K562 (cell line): ENCODE measurements at regions not wholly inside any gene's neighbourhood (a gene's known extent, or its start where the extent isn't known, plus 50 kb on each side); places are given as distances from the start of the nearest gene placed in this dataset.

Experiments
- ATAC-seq: fragments of 200-7000 bp; cut with Tn5 transposase; 3 replicates; pipeline ENCODE4 v1.9.1; 2020; ENCODE audit warnings: moderate library complexity
- BruUV-seq: library from RNA; stranded (reverse); fragments of 400-500 nt; replicated peaks from 2 replicates; lab custom pipeline; 2021; lab: Mats Ljungman, UMichigan
- CTCF ChIA-PET: fragments of 300-600 bp; formaldehyde crosslinking; extraction: SDS; loops from one replicate; lab custom pipeline; 2021; ENCODE audit warnings: low intra/inter-chr PET ratio; lab: Yijun Ruan, JAX
- POLR2A ChIA-PET: fragments of 300-600, 350-650 bp; sonication (Branson Sonifier 250); formaldehyde crosslinking; extraction: SDS; loops from one replicate; lab custom pipeline; 2021; ENCODE audit warnings: antibody characterized with exemption, inconsistent platforms; lab: Yijun Ruan, JAX
- DNase-seq, 4 experiments: peaks; one replicate each; pipeline versions ENCODE4 v3.0.0 to v3.0.0-alpha.2; 2011 to 2018; ENCODE audit warnings: low spot score in 3 of 4, mixed read lengths in 3 of 4; ENCODE audit errors: extremely low read depth in 1 of 4
- FAIRE-seq: peaks from 2 replicates; lab custom pipeline; 2011; peaks lifted over from hg19 to GRCh38; lab: Jason Lieb, UNC
- H2AFZ ChIP-seq: 2 replicates; pipeline ENCODE4 v1.6.0; 2011; ENCODE audit warnings: low read depth, low read length, control low read depth, inconsistent platforms
- H3K27ac ChIP-seq: fragments of 200-600 bp; 3 replicates; pipeline ENCODE4 v1.8.0; 2011; ENCODE audit warnings: low read depth, mild to moderate bottlenecking, control low read depth, inconsistent platforms, low read length, moderate library complexity, mixed read lengths; ENCODE audit errors: extremely low read depth
- H3K27me3 ChIP-seq, 2 experiments: fragments of 300-600 bp in 1 of 2; 2 replicates in 1 of 2; 3 replicates in 1 of 2; pipeline versions ENCODE4 v1.6.0 to v1.8.0; 2011; ENCODE audit warnings: inconsistent platforms in 2 of 2, low read length in 2 of 2, mild to moderate bottlenecking in 1 of 2, mixed read lengths in 1 of 2, moderate library complexity in 1 of 2; ENCODE audit not compliant: control insufficient read depth in 2 of 2, insufficient read depth in 2 of 2
- H3K36me3 ChIP-seq: fragments of 300-600 bp; 3 replicates; pipeline ENCODE4 v1.8.0; 2011; ENCODE audit warnings: mild to moderate bottlenecking, low read length, inconsistent platforms; ENCODE audit not compliant: control insufficient read depth, insufficient read depth
- H3K4me1 ChIP-seq, 2 experiments: fragments of 200-600 bp in 1 of 2; replicated peaks in 1 of 2; 2 replicates in 1 of 2; 3 replicates in 1 of 2; pipeline versions ENCODE4 v1.5.1 to v1.8.0; 2011; ENCODE audit warnings: inconsistent platforms in 2 of 2, low read length in 2 of 2, mild to moderate bottlenecking in 1 of 2, mixed read lengths in 1 of 2, moderate library complexity in 1 of 2; ENCODE audit not compliant: control insufficient read depth in 2 of 2, insufficient read depth in 2 of 2
- H3K4me2 ChIP-seq: 2 replicates; pipeline ENCODE4 v1.6.1; 2011; ENCODE audit warnings: low read length, control low read depth, inconsistent platforms, mixed read lengths; ENCODE audit not compliant: insufficient read depth
- H3K4me3 ChIP-seq: fragments of 200-600 bp; sonication (generic), shearing (Covaris generic); 2 replicates; pipeline ENCODE4 v1.5.1; 2016; ENCODE audit warnings: control low read depth, inconsistent platforms
- H3K79me2 ChIP-seq: fragments of 200-600 bp; 3 replicates; pipeline ENCODE4 v1.8.0; 2011; ENCODE audit warnings: low read length, inconsistent platforms; ENCODE audit not compliant: control insufficient read depth, insufficient read depth
- H3K9ac ChIP-seq, 2 experiments: 2 replicates each; pipeline versions ENCODE4 v1.6.0 to v1.6.1; 2011; ENCODE audit warnings: low read depth in 2 of 2, low read length in 2 of 2, control low read depth in 1 of 2, inconsistent platforms in 1 of 2, mild to moderate bottlenecking in 1 of 2, mixed read lengths in 1 of 2; ENCODE audit not compliant: insufficient read depth in 1 of 2
- H3K9me1 ChIP-seq: one replicate; pipeline ENCODE4 v1.6.0; 2011; ENCODE audit warnings: inconsistent platforms, mild to moderate bottlenecking, low read length, moderate library complexity; ENCODE audit not compliant: control insufficient read depth, insufficient read depth
- H3K9me3 ChIP-seq: replicated peaks from 2 replicates; pipeline ENCODE4 v1.5.1; 2011; ENCODE audit warnings: low read depth, low read length, inconsistent platforms; ENCODE audit not compliant: control insufficient read depth, insufficient read depth
- H4K20me1 ChIP-seq: replicated peaks from 2 replicates; pipeline ENCODE4 v1.6.1; 2011; ENCODE audit warnings: low read length, inconsistent platforms, mixed read lengths; ENCODE audit not compliant: control insufficient read depth, insufficient read depth
- CREB1 ChIP-seq, 2 experiments: sonication (generic) in 1 of 2; formaldehyde crosslinking in 1 of 2; IDR thresholded peaks; 2 replicates each; pipeline versions ENCODE4 v1.6.1 to v1.8.0; 2012 to 2022; ENCODE audit warnings: inconsistent platforms in 1 of 2, mild to moderate bottlenecking in 1 of 2, missing genetic modification reagents in 1 of 2, moderate library complexity in 1 of 2
- DDX20 ChIP-seq: fragments of 450-650 bp; IDR thresholded peaks from 2 replicates; pipeline ENCODE4 v1.6.1; 2016; ENCODE audit warnings: missing genetic modification characterization, low read depth, mild to moderate bottlenecking, missing compliant biosample characterization, moderate library complexity
- NR2F6 ChIP-seq: fragments of 450-650 bp; formaldehyde crosslinking; IDR thresholded peaks from 2 replicates; pipeline ENCODE4 v1.4.0; 2020; ENCODE audit warnings: mild to moderate bottlenecking
- RBM25 ChIP-seq: fragments of 200-400 bp; formaldehyde crosslinking; IDR thresholded peaks from 2 replicates; pipeline ENCODE4 v1.6.1; 2018; ENCODE audit warnings: low read length, low read depth, moderate library complexity; ENCODE audit not compliant: severe bottlenecking
- ZNF76 ChIP-seq: fragments of 250-450 bp; sonication (Bioruptor Pico); IDR thresholded peaks from 2 replicates; pipeline ENCODE4 v1.4.0; 2020; ENCODE audit warnings: mild to moderate bottlenecking, moderate library complexity, borderline replicate concordance
- WGBS: fragments of 100-300 bp; shearing (Covaris generic); methylation state at CpG from one replicate; pipeline ENCODE4 v1.1.6; 2016; ENCODE audit warnings: low coverage, mixed read lengths; ENCODE audit not compliant: insufficient coverage; ENCODE audit errors: missing lambda C conversion rate; 5-methylcytosine and 5-hydroxymethylcytosine counted together
- in situ Hi-C: fragments of 300-500 bp; cut with MboI; formaldehyde crosslinking; loops from 4 replicates; pipeline ENCODE4 v1.15.0; 2018; ENCODE audit warnings: inconsistent platforms, mixed read lengths
- intact Hi-C: fragments of 100-400 bp; cut with micrococcal nuclease; formaldehyde crosslinking; loops from 2 replicates; pipeline ENCODE4 v1.14.2; 2022
- TF ChIP-seq, protein P1 (sequence below): fragments of 450-650 bp; IDR thresholded peaks from 2 replicates; pipeline ENCODE4 v1.6.1; 2016; ENCODE audit warnings: missing biosample characterization, missing genetic modification characterization
- TF ChIP-seq, protein P2 (sequence below): fragments of 450-650 bp; IDR thresholded peaks from 2 replicates; pipeline ENCODE4 v1.6.1; 2017; ENCODE audit warnings: antibody characterized with exemption, mild to moderate bottlenecking

DNA sequence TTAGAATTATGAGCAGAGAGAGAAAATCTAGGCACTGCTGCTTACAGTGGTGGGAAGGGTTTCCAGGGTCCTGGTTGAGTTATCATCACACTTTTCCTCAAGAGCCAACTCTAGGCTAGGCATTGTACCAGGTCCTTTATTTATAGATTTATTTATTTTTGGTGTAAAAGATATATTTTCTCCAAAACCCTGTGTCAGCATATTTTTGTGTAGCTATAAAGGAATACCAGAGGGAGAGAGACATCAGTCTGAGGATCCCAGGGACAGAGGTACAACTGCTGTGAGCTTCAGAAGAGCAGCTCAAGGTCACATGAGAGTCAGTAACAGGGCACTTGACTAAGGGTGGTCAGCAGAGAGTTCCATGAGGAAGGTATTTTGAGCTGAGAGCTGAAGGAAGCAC is 159.7 kb downstream of the SLC35B3 start (continued):
- TF ChIP-seq, protein P1, sequence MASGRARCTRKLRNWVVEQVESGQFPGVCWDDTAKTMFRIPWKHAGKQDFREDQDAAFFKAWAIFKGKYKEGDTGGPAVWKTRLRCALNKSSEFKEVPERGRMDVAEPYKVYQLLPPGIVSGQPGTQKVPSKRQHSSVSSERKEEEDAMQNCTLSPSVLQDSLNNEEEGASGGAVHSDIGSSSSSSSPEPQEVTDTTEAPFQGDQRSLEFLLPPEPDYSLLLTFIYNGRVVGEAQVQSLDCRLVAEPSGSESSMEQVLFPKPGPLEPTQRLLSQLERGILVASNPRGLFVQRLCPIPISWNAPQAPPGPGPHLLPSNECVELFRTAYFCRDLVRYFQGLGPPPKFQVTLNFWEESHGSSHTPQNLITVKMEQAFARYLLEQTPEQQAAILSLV (tag) = no peak
- TF ChIP-seq RBM25 = no peak
- TF ChIP-seq, all 486 proteins: peak for 5

DNA sequence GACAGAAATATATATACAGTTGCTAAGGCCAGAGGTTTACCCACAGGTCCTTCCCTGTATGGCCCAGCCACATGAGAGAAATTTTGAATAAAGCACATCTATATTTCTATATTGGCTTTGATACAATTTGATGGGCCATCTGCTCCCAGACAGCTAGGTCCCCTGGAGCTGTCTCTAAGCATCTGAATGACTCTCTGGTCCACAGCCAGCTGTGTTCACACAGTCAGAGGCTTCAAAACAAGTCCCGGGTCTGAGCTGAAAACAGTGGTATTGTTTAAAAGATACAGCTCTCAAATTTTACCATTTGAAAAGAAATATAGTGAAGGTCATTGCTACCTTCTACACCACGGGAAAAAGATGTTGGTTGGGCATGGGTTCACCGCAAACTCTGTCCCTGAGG is 161.1 kb downstream of the SLC35B3 start:
- no peak for TF ChIP-seq DDX20 (tag)
- no peak for TF ChIP-seq ZNF76
- no peak for TF ChIP-seq CREB1 (IDR thresholded peaks at IDR 0.05)
- no peak for TF ChIP-seq CREB1 (CRISPR knock-in tag; IDR thresholded peaks at IDR 0.05)
- TF ChIP-seq NR2F6 (CRISPR knock-in tag) = no peak
- TF ChIP-seq, protein P2, sequence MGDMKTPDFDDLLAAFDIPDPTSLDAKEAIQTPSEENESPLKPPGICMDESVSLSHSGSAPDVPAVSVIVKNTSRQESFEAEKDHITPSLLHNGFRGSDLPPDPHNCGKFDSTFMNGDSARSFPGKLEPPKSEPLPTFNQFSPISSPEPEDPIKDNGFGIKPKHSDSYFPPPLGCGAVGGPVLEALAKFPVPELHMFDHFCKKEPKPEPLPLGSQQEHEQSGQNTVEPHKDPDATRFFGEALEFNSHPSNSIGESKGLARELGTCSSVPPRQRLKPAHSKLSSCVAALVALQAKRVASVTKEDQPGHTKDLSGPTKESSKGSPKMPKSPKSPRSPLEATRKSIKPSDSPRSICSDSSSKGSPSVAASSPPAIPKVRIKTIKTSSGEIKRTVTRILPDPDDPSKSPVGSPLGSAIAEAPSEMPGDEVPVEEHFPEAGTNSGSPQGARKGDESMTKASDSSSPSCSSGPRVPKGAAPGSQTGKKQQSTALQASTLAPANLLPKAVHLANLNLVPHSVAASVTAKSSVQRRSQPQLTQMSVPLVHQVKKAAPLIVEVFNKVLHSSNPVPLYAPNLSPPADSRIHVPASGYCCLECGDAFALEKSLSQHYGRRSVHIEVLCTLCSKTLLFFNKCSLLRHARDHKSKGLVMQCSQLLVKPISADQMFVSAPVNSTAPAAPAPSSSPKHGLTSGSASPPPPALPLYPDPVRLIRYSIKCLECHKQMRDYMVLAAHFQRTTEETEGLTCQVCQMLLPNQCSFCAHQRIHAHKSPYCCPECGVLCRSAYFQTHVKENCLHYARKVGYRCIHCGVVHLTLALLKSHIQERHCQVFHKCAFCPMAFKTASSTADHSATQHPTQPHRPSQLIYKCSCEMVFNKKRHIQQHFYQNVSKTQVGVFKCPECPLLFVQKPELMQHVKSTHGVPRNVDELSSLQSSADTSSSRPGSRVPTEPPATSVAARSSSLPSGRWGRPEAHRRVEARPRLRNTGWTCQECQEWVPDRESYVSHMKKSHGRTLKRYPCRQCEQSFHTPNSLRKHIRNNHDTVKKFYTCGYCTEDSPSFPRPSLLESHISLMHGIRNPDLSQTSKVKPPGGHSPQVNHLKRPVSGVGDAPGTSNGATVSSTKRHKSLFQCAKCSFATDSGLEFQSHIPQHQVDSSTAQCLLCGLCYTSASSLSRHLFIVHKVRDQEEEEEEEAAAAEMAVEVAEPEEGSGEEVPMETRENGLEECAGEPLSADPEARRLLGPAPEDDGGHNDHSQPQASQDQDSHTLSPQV = no peak
- DNase-seq (no peak), FAIRE-seq (no peak), ATAC-seq (no peak)
- H3K4me2 ChIP-seq = no peak overlapping the region
- H4K20me1 ChIP-seq = no peaks in the 10 kb centered on the region; the same call in 1 of the 2 replicates
- no peak overlapping the region for H3K4me3 ChIP-seq
- H3K27me3 ChIP-seq = no peaks in the 10 kb centered on the region
- no peaks in the 10 kb centered on the region for H3K36me3 ChIP-seq
- CTCF ChIA-PET = no interaction called here
- H3K9me3 ChIP-seq = no peaks in the 10 kb centered on the region
- 0% methylated on average over 3 of the region's 3 CpGs for WGBS
- no peaks in the 10 kb centered on the region for H3K9me1 ChIP-seq
- no peak overlapping the region for H3K9ac ChIP-seq
- H3K27ac ChIP-seq = no peak overlapping the region
- no peaks in the 10 kb centered on the region for H3K79me2 ChIP-seq
- POLR2A ChIA-PET = no interaction called here
- H2AFZ ChIP-seq = no peak overlapping the region
- no TSS peak for BruUV-seq
- H3K4me1 ChIP-seq = peaks cover 0 to 3% of the 10 kb centered on the region in 2 experiments; a peak in 1 of 5 replicates
- intact Hi-C loops (no loop called here), in situ Hi-C loops (no loop called here)
